Amygdala (tissue), 56 donors: ENCODE measurements at regions not wholly inside any gene's neighbourhood (a gene's known extent, or its start where the extent isn't known, plus 50 kb on each side); places are given as distances from the start of the nearest gene placed in this dataset.
"Not testable (repeated sequence)": the region's sequence is repeated elsewhere in the genome, so short reads cannot be mapped to it uniquely, and the experiment has no call there.

Experiments
- DNase-seq, 56 donors: peaks; one replicate each; lab custom pipeline; 2025; lab: John Stamatoyannopoulos, UW

GRCh38 chr5:105689596-105689995 lies 1981.1 kb downstream of the EFNA5 start:
- DNase-seq, result no peak

- no peak for DNase-seq
These were observed 1982.4 kb downstream of the EFNA5 start for GRCh38 chr5:105688227-105688792.

GRCh38 chr5:105687493-105687892 lies 1983.2 kb downstream of the EFNA5 start:
- DNase-seq, result no peak

GRCh38 chr5:105685884-105686283 lies 1984.9 kb downstream of the EFNA5 start:
- no peak for DNase-seq

GRCh38 chr5:105684799-105685198 lies 1985.9 kb downstream of the EFNA5 start:
- no peak for DNase-seq

- DNase-seq, result no peak
These were observed 1989.8 kb downstream of the EFNA5 start for GRCh38 chr5:105680858-105681475.

- no peak for DNase-seq
These were observed 1993.4 kb downstream of the EFNA5 start for GRCh38 chr5:105677291-105677690.

GRCh38 chr5:105670596-105670995 lies 2000.1 kb downstream of the EFNA5 start:
- no peak for DNase-seq

GRCh38 chr5:105663671-105664070 lies 2007.1 kb downstream of the EFNA5 start:
- DNase-seq, result no peak

GRCh38 chr5:105659396-105659795 lies 2011.3 kb downstream of the EFNA5 start:
- no peak for DNase-seq

GRCh38 chr5:105640328-105640727 lies 2030.4 kb downstream of the EFNA5 start:
- DNase-seq, result no peak

GRCh38 chr5:105639511-105639910 lies 2031.2 kb downstream of the EFNA5 start:
- DNase-seq, result no peak

- no peak for DNase-seq
These were observed 2031.7 kb downstream of the EFNA5 start for GRCh38 chr5:105639068-105639467.

GRCh38 chr5:105638437-105638836 lies 2032.3 kb downstream of the EFNA5 start:
- DNase-seq, result no peak

GRCh38 chr5:105632043-105632442 lies 2038.7 kb downstream of the EFNA5 start:
- no peak for DNase-seq

GRCh38 chr5:105630803-105631202 lies 2039.9 kb downstream of the EFNA5 start:
- DNase-seq, result no peak

- no peak for DNase-seq
These were observed 2051.0 kb downstream of the EFNA5 start for GRCh38 chr5:105619725-105620124.

GRCh38 chr5:105617436-105618215 lies 2053.1 kb downstream of the EFNA5 start:
- no peak for DNase-seq

GRCh38 chr5:105616599-105616998 lies 2054.0 kb upstream of the NUDT12 start:
- DNase-seq, result no peak

- DNase-seq, result not testable (repeated sequence)
These were observed 2039.8 kb upstream of the NUDT12 start for GRCh38 chr5:105602406-105602805.

GRCh38 chr5:105593011-105593760 lies 2030.6 kb upstream of the NUDT12 start:
- DNase-seq, result no peak
